ENCODE measurements at regions not wholly inside any gene's neighbourhood (a gene's known extent, or its start where the extent isn't known, plus 50 kb on each side); places are given as distances from the start of the nearest gene placed in this dataset.
"Not testable (repeated sequence)": the region's sequence is repeated elsewhere in the genome, so short reads cannot be mapped to it uniquely, and the experiment has no call there.

- TF ChIP-seq CTCF (IDR thresholded peaks at IDR 0.05; ENCODE audit: low read depth, low read length), result no peak
- H3K4me3 ChIP-seq (ENCODE audit: low read depth, low read length), result no peak overlapping the region
These were observed 262.9 kb upstream of the MAP2 start for GRCh38 chr2:209160800-209161588.

GRCh38 chr2:209162129-209162528, 261.7 kb upstream of the MAP2 start:
- no peak for TF ChIP-seq CTCF (IDR thresholded peaks at IDR 0.05; ENCODE audit: low read depth, low read length)
- no peak overlapping the region for H3K4me3 ChIP-seq (ENCODE audit: low read depth, low read length)

- no peak for TF ChIP-seq CTCF (IDR thresholded peaks at IDR 0.05; ENCODE audit: low read depth, low read length)
- no peak overlapping the region for H3K4me3 ChIP-seq (ENCODE audit: low read depth, low read length)
These were observed 241.9 kb upstream of the MAP2 start for GRCh38 chr2:209181984-209182383.

GRCh38 chr2:209186886-209187285, 237.0 kb upstream of the MAP2 start:
- H3K4me3 ChIP-seq (ENCODE audit: low read depth, low read length), result not testable (repeated sequence)

- no peak overlapping the region for H3K4me3 ChIP-seq (ENCODE audit: low read depth, low read length)
- no peak for TF ChIP-seq CTCF (IDR thresholded peaks at IDR 0.05; ENCODE audit: low read depth, low read length)
These were observed 234.0 kb upstream of the MAP2 start for GRCh38 chr2:209189893-209190292.

GRCh38 chr2:209191139-209191538, 232.7 kb upstream of the MAP2 start:
- no peak for TF ChIP-seq CTCF (IDR thresholded peaks at IDR 0.05; ENCODE audit: low read depth, low read length)
- no peak overlapping the region for H3K4me3 ChIP-seq (ENCODE audit: low read depth, low read length)

- TF ChIP-seq CTCF (IDR thresholded peaks at IDR 0.05; ENCODE audit: low read depth, low read length), result no peak
- no peak overlapping the region for H3K4me3 ChIP-seq (ENCODE audit: low read depth, low read length)
These were observed 229.1 kb upstream of the MAP2 start for GRCh38 chr2:209194717-209195116.

- no peak for TF ChIP-seq CTCF (IDR thresholded peaks at IDR 0.05; ENCODE audit: low read depth, low read length)
- no peak overlapping the region for H3K4me3 ChIP-seq (ENCODE audit: low read depth, low read length)
These were observed 215.6 kb upstream of the MAP2 start for GRCh38 chr2:209208211-209208610.

Data from WI38 (cell line).